HEK293 (cell line): ENCODE measurements at regions not wholly inside any gene's neighbourhood (a gene's known extent, or its start where the extent isn't known, plus 50 kb on each side); places are given as distances from the start of the nearest gene placed in this dataset.

Experiments used
- CTCF ChIP-seq: fragments of 450-650 bp; formaldehyde crosslinking; IDR thresholded peaks from 2 replicates; pipeline ENCODE4 v1.5.1; 2016; ENCODE audit warnings: missing biosample characterization, missing genetic modification characterization
- GFI1B ChIP-seq: fragments of 450-650 bp; formaldehyde crosslinking; IDR thresholded peaks from 2 replicates; pipeline ENCODE4 v1.5.1; 2016; ENCODE audit warnings: missing biosample characterization, missing genetic modification characterization
- KLF10 ChIP-seq: fragments of 450-650 bp; IDR thresholded peaks from 2 replicates; pipeline ENCODE4 v1.5.1; 2018; ENCODE audit warnings: missing biosample characterization, mild to moderate bottlenecking, missing genetic modification characterization
- OSR2 ChIP-seq: fragments of 450-650 bp; formaldehyde crosslinking; IDR thresholded peaks from 2 replicates; pipeline ENCODE4 v1.5.1; 2016; ENCODE audit warnings: missing biosample characterization, missing genetic modification characterization
- ZNF16 ChIP-seq: fragments of 450-650 bp; formaldehyde crosslinking; IDR thresholded peaks from 2 replicates; pipeline ENCODE4 v1.5.1; 2016; ENCODE audit warnings: low read depth, missing biosample characterization, missing genetic modification characterization
- ZNF221 ChIP-seq: fragments of 450-650 bp; formaldehyde crosslinking; IDR thresholded peaks from 2 replicates; pipeline ENCODE4 v1.5.1; 2017; ENCODE audit warnings: missing biosample characterization, missing genetic modification characterization, borderline replicate concordance
- ZNF26 ChIP-seq: fragments of 450-650 bp; formaldehyde crosslinking; IDR thresholded peaks from 2 replicates; pipeline ENCODE4 v1.5.1; 2016; ENCODE audit warnings: missing biosample characterization, missing genetic modification characterization
- ZNF571 ChIP-seq: fragments of 450-650 bp; formaldehyde crosslinking; IDR thresholded peaks from 2 replicates; pipeline ENCODE4 v1.5.0; 2017; ENCODE audit warnings: missing biosample characterization, missing genetic modification characterization
- ZNF624 ChIP-seq: fragments of 450-650 bp; formaldehyde crosslinking; IDR thresholded peaks from 2 replicates; pipeline ENCODE4 v1.5.1; 2017; ENCODE audit warnings: missing biosample characterization, missing genetic modification characterization
- ZNF791 ChIP-seq: fragments of 450-650 bp; formaldehyde crosslinking; IDR thresholded peaks from 2 replicates; pipeline ENCODE4 v1.5.1; 2016; ENCODE audit warnings: missing biosample characterization, missing genetic modification characterization
- TF ChIP-seq, protein P1 (sequence below): fragments of 450-650 bp; formaldehyde crosslinking; IDR thresholded peaks from 2 replicates; pipeline ENCODE4 v1.5.1; 2016; ENCODE audit warnings: missing biosample characterization, missing genetic modification characterization, borderline replicate concordance
- TF ChIP-seq, protein P2 (sequence below): fragments of 450-650 bp; formaldehyde crosslinking; IDR thresholded peaks from 2 replicates; pipeline ENCODE4; 2016; ENCODE audit warnings: missing biosample characterization, missing genetic modification characterization

DNA sequence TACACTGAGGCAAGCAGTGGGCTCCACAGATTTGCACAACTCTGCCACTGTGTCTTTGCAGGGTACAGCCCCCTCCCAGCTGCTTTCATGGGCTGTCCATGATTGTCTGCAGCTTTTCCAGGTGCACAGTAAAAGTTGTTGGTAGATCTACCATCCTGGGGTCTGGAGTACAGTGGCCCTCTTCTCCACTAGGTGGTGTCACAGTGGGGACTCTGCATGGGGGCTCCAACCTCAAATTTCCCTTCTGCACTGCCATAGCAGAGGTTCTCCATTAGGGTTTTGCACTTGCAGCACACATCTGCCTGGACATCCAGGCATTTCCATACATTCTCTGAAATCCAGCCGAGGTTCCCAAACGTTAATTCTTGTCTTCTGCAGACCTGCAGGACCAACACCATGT lies 1002.3 kb downstream of the FAM133A start:
- TF ChIP-seq ZNF221 (tag by site-specific recombination) = no peak
- TF ChIP-seq CTCF (tag by site-specific recombination) = no peak
- no peak for TF ChIP-seq ZNF791 (tag by site-specific recombination)
- TF ChIP-seq ZNF571 (tag by site-specific recombination) = no peak
- no peak for TF ChIP-seq OSR2
- no peak for TF ChIP-seq GFI1B
- TF ChIP-seq ZNF624 = no peak
- TF ChIP-seq, protein P1, sequence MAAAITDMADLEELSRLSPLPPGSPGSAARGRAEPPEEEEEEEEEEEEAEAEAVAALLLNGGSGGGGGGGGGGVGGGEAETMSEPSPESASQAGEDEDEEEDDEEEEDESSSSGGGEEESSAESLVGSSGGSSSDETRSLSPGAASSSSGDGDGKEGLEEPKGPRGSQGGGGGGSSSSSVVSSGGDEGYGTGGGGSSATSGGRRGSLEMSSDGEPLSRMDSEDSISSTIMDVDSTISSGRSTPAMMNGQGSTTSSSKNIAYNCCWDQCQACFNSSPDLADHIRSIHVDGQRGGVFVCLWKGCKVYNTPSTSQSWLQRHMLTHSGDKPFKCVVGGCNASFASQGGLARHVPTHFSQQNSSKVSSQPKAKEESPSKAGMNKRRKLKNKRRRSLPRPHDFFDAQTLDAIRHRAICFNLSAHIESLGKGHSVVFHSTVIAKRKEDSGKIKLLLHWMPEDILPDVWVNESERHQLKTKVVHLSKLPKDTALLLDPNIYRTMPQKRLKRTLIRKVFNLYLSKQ (tag by site-specific recombination) = no peak
- no peak for TF ChIP-seq KLF10
- TF ChIP-seq, protein P2, sequence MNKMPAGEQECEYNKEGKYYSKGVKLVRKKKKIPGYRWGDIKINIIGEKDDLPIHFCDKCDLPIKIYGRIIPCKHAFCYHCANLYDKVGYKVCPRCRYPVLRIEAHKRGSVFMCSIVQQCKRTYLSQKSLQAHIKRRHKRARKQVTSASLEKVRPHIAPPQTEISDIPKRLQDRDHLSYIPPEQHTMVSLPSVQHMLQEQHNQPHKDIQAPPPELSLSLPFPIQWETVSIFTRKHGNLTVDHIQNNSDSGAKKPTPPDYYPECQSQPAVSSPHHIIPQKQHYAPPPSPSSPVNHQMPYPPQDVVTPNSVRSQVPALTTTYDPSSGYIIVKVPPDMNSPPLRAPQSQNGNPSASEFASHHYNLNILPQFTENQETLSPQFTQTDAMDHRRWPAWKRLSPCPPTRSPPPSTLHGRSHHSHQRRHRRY (tag by site-specific recombination) = no peak
- no peak for TF ChIP-seq ZNF16 (tag by site-specific recombination)
- no peak for TF ChIP-seq ZNF26 (tag by site-specific recombination)
